Fibroblast of upper back skin (primary cell): ENCODE measurements at regions not wholly inside any gene's neighbourhood (a gene's known extent, or its start where the extent isn't known, plus 50 kb on each side); places are given as distances from the start of the nearest gene placed in this dataset.
"Not testable (repeated sequence)": the region's sequence is repeated elsewhere in the genome, so short reads cannot be mapped to it uniquely, and the experiment has no call there.

Experiments
- DNase-seq: peaks from one replicate; pipeline ENCODE4 v3.0.0-alpha.2; 2013

DNA sequence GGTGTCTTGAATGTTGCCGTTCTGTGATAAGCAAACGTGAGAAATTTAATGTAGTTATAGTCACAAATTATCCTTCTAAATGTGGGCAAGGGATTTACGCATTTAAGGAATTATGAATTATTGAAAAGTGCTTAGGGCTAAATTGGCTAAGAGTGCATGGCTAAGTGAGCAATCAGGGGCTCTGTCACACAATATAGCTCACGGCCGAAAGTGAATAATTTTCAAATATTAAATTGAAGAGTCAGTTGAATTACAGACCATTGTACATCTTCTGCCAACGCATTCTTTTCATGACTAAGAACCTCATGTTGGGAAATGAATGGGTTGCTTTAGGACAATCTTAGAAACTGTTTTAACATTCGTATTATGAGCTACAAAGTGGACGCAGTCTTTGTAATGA lies 1832.9 kb upstream of the LRRTM1 start:
- no peak for DNase-seq

DNA sequence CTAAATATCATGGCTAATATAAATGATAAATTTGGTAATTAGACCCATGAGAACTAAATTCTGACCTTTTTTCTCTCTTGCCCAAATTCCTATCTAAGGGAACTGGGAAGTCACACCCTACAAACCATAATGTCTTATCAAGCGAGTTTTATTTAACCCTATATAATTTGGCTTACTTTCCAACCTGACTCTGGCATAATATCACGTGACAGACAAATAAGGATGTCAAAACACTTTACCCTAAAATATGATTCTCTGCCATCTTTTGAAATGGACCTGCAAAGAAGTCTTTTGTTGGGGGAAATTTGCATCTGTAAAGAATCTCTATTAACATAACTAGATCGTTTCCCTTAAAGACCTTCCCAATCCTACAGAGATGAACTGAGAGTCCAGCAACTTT lies 1823.5 kb upstream of the LRRTM1 start:
- no peak for DNase-seq

DNA sequence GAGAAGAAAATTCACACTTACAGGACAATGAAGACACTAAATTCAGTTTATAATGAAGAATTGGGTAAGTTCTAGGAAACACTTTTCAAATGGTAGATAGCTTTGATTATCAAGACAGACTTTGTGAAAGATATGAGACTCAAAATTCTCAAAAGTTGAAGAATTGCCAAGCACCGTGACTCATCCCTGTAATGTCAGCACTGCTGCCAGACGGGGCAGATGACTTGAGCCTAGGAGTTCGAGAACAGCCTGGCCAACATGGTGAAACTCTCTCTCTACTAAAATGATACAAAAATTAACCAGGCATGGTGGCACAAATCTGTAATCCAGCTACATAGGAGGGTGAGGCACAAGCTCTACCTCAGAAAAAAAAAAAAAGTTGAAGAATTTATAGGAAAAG lies 1820.1 kb upstream of the LRRTM1 start:
- DNase-seq = peak; percentile 1

DNA sequence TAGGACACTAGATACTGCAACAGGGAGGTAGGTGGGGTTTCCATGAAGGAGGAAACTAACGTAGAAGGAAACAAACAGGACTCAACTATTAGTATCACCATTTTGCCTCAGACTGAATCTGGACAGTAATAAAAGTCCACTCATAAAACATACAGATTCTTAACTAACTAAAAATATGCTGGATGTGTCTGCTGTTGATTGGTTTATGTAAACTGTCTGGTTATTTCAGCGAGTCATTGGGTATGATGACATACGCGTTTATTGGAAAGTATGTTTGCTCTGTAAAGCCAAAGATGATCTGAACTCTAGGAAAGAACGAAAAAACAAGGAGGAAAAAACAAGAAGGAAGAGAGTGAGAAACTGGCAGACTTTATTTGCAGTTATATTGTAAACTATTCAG lies 1816.1 kb upstream of the LRRTM1 start:
- DNase-seq = no peak

DNA sequence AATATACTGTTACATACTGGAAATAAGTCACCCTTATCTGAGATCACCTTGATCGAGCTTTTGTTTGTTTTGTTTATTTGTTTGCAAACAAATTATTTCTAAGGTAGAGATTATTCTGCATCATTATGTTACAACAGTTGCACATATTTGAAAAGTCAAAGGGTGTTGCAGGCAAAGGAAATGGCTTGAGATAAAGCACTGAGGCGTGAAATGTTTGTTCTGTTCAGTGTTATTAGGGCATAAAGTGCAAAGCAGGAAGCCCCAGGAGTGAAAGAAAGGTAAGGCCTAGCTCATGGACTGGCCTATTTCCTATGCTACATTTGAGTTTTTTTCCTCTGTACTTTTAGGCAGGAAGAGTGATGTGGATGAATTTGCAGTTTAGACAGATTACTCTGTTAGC lies 1815.6 kb upstream of the LRRTM1 start:
- DNase-seq = no peak

DNA sequence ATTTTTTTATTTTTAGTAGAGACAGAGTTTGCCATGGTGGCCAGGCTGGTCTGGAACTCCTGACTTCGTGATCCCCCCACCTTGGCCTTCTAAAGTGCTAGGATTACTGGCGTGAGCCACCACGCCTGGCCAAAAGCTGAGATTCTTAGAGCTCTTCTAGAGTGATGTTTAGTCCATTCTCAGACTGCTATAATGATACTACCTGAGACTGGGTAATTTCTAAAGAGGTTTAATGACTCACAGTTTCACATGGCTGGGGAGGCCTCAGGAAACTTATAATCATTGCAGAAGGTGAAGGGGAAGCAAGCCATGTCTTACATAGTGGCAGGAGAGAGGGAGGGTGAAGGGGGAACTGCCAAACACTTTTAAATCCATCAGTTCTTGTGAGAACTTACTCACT lies 1804.9 kb upstream of the LRRTM1 start:
- no peak for DNase-seq

DNA sequence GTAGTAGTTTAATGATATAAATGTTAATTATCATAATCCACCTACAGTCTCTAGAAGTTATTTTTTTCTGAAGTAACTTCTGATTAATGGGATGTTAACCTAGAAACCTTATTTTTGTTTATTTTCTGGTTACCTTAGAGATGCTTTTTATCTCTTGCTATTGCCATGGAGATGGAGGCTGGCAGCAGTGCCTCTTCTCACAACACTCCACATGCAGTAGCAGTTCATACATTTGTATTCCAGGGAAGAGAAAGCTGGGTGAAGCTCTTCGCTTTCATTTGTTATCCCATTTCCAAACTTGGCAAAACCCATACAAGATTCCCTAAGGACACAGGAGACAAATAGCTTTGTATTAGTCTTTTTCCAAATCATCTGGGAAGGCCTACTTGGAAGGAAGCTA lies 1794.1 kb upstream of the LRRTM1 start:
- DNase-seq = no peak

DNA sequence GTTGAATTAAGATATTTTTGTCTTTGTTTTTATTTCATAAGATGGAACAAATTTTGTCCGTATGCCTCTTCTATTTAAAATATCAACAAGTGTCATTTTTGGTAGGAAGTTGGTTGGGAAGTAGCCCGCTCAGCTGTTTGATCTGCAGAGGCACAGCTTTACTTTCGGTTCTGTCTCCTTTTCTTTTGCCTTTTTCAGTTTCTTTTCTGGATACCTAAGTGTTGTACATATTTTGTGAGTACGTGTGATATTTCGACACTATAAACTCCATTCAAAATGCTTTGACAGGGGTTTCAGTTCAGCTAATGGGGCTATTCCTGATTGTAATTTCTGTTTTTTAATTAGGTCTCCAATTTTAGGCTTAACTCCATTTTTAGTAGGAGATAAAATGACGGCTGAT lies 1785.0 kb upstream of the LRRTM1 start:
- no peak for DNase-seq

DNA sequence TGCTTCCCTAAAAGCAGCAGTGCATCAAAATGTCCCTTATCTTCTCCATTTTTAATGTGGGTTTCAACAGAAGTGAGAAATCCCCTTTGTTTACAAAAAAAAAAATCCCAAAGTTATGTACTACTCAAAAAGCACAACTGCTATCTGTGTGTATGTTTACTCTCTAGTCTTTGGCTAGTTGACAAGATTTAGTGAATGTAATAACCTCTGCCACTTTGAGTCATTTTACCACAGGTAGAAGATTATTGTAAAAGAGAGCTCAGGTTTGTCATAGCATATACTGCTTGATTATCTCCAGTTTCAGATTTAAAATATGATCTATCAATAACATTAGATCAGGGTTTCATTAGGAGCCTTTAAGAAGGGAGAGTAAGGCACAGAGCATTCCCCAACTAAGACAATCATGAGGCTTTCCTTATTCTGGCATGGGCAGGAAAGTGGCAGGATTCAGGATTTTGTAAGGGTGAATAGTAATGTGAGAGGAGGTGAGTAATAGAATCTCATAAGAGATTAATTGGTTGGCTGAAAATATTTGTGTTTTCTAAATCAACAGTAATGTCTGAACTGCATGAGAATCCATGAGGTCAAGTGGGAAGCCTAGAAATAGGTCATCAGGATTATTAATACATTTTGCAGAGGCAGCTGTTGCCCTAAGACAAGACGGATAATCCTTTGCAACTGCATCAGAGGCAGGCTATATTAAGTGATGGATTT lies 1780.3 kb upstream of the LRRTM1 start:
- DNase-seq = no peak

DNA sequence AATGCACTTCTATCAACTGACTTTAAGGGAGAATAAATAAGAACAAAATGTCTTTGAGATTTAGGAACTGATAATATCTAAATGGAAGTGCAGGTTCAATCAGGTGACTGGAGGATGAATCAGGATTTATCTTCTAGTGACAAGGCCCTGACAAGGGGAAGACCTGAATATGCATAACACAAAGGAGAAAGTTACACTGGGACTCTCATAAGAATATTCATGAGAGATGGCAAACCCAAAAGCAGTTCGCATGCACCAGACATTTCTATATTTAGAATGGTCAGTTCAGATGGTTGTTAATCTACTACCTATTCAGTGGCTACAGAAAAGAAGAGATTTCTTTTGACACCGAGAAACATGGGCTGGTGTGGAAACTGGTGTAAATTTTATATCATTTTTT lies 1771.3 kb upstream of the LRRTM1 start:
- DNase-seq = no peak

DNA sequence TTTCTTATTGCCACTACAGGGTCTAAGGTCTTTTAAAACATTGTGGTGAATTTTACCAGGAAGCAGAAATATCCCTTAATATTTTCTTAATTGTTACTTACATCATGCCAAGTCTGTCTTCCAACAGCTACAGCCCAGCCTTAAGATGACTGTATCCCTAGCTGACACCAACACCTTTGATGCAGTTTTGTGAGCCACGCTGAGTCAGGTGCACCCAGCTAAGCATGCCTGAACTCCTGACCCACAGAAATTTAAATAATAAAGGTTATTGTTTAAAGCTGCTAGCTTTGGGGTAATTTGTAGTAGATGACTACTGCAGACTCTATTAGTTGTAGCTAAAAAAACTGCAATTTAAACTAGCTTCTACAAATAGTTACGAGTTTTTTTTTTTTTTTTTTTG lies 1757.9 kb upstream of the LRRTM1 start:
- no peak for DNase-seq

DNA sequence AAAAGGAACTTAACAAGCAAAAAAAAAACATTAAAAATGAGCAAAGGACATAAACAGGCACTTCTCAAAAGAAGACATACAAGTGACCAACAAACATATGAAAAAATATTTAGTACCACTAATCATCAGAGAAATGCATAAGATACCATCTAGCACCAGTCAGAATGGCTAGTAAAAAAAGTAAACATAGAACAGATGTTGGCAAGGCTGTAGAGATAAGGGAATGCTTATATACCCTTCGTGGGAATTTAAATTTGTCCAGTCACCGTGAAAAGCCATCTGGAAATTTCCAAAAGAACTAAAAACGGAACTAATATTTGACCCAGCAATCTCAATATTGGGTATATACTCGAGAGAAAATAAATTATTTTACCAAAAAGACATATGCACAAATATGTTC lies 1751.3 kb upstream of the LRRTM1 start:
- no peak for DNase-seq

DNA sequence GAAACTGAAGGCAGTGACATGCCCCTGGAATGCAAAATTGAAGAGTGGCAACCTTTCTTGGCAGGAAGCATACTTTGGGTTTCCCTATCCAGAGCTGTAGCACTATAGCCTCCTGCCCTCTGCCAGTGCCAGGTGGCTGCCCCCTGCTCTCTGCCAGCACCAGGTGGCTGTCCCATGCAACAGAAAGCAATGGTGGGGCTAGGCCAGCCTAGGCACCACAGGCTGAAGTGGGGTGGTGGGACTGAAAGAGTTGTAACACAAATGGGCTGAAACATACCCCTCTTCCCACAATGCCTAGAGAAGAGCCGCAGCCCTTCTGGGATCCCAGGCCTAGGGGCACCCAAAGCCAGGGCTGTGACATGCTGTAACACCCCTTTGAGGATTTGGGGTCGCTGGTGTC lies 1739.3 kb upstream of the LRRTM1 start:
- DNase-seq = no peak

DNA sequence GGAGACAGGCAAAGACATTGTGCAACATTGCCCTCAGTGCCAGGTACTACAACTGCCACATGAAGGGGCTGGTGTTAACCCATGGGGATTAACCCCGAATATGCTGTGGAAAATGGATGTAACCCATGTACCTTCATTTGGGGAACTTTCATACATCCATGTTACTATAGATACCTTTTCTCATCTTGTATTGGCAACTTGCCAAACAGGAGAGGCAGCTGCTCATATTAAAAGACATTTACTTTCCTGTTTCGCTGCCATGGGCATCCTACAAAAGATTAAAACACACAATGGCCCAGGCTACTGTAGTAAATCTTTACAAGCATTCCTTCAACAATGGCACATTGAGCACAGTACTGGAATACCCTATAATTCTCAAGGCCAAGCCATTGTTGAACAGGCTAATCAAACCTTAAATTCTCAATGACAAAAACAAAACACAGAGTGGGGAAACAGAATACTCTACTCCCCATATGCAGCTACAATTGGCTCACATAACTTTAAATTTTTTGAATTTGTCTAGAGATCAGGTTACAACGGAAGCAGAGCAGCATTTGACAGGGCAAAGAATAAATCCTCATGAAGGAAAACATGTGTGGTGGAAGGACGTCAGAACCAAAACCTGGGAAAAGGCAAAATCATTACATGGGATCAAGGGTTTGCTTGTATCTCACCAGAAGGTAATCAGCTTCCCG lies 1723.5 kb upstream of the LRRTM1 start:
- DNase-seq = no peak

DNA sequence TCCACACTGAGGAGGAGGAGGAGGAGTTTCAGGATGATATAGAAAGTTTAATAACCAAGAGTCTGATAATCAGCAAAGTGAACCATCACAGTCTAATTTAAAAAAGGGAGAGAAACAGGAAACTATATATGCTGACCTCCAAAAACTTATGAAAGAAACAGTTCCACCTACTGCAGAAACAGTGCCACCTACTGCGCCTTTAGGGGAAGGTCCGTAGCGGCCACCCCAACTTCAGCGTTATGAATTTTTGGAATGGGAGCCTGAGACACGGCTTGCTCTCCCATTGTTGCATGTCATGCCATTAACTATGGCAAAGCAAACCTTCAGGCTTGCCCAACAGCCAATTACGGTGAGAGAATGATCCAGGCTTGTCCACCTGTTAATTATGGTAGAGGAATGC lies 1719.2 kb upstream of the LRRTM1 start:
- DNase-seq = no peak

DNA sequence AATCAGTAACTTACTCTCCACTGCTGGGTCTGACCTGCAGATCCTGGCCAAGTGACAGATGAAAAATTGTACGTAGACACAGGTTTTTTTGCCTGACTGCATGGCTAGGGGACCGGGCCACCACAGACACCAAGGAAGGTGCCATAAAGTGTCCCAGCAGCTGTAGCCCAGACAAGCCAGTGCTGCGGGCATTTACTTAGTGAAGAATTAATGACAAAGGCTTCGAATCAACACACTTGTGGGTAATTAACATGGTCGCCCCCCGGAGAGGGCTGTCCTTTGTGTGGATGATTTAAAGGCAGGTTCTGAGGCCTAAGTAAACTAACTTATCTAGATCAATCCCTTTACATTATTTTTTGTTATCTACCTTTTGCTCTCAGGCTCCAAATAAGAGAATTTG lies 1709.1 kb upstream of the LRRTM1 start:
- DNase-seq = no peak

DNA sequence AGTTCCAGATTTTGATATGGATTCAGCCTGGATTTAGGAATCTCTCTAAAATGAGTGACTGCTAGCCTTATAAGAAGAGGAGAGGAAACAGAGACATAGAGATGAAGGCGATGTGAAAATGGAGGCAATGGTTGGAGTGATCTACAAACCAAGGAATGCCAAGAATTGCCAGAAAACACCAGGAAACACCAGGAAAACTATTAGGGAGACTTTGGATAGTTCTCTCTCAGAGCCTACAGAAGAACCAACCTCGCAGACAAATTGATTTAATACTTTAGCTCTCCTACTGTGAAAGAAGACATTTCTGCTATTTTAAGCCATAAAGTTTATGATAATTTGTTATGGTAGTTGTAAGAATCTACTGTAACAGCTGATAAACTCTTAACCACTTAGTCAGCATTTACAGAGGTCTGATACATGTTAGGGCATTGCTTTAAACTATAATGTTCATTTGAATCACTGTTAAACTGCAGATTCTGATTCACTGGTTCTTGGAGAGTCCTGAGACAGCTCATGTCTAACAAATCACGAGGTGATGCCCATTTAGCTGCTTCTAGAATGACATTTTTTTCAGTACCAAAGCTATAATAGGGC lies 1702.6 kb upstream of the LRRTM1 start:
- DNase-seq = peak; percentile 57

DNA sequence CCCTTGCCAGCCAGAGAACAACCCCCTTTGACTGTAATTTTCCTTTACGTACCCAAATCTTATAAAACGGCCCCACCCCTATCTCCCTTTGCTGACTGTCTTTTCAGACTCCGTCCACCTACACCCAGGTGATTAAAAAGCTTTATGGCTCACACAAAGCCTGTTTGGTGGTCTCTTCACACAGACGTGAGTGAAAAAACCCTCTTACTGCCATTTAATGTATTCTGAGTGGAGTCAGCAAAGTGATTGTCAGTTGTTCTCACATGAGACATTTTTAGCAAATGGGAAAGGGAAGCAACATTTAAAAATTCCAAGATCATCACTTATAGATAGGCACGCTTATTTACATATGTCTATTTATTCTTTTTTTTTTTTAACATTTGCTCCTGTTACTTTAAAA lies 1701.3 kb upstream of the LRRTM1 start:
- DNase-seq = not testable (repeated sequence)

DNA sequence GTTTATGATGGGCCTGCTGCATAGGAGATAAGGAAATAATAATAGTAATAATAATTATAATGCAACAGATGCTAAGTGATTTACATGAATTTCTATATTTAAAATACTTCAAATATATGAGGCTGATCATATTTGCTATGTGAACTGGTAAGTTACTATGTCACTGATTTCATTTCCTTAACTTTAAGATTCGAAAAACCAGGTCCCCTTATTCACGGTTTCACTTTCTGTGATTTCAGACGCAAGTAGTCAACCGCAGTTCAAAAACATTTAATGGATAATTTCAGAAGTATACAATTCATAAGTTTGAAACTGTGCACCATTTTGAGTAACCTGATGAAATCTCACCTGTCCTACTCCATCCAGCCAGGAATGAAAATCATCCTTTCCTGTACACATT lies 1697.1 kb upstream of the LRRTM1 start:
- DNase-seq = no peak

DNA sequence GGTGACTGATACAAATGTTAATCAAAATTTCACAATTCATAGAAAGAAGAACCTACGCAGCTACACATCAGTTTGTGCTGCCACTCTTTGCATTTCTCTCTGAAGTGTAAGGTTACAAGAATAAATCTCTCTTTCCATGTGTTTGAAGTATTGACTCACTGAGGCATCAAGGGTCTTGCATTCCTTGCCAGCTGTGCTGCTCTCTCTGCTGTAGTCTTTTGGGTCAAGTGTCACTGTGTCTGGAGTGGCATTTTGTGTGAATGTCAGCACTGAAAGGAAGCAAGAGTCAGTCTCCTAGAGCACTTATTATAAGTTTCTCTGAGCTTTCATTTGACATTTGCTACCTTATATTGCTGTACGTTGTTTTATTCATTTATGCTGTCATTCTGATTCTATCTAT lies 1696.1 kb upstream of the LRRTM1 start:
- no peak for DNase-seq

DNA sequence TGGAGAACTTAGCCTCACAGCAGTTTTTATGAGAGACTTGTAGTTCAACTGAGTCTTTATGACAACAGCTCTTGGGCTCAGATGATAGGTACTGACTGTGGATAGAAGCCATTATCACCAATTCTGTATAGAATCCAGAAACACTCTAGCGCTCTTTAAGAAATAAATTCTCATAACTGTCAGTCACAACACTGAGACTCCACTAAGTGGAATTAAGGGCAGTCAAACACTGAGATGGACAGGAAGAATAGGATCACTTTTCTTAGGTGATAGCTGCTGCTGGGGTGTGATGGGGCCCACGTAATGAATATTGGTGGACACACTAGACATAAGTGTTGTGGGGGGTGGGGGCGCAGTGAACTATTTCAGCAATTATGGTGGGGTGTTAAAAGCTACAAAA lies 1691.8 kb upstream of the LRRTM1 start:
- no peak for DNase-seq

DNA sequence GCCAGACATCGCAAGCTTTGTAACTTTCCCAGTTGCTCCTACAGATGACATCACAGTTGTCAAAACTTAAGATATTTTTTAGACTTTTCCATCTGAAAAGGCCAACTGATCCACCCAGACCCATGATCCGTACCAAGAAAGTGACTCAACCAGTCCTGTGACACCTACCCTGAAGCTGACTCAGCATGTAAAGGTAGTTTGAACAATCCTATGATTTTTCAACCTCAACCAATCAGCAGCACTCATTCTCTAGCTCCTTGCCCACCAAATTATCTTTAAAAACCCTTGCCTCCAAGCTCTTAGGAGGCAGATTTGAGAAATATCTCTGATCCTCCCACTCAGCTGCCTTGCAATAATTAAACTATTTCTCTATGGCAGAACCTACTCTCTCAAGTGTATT lies 1686.7 kb upstream of the LRRTM1 start:
- DNase-seq = no peak

DNA sequence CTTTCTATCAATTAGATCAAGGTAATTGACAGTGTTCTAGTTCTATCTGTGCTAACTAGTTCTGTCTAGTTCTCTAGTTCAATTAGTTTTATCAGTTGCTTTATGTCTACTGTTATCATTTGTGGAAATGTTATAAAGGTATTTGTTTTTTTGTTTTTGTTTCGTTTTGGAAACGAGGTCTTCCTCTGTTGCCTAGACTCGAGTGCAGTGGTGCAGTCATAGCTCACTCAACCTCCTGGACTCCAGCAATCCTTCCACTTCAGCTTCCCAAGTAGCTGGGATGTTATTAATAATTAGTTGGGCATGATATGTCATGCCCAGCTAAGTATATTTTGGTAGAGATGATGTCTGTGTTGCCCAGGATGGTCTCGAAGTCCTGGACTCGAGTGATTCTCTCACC lies 1682.8 kb upstream of the LRRTM1 start:
- DNase-seq = no peak

DNA sequence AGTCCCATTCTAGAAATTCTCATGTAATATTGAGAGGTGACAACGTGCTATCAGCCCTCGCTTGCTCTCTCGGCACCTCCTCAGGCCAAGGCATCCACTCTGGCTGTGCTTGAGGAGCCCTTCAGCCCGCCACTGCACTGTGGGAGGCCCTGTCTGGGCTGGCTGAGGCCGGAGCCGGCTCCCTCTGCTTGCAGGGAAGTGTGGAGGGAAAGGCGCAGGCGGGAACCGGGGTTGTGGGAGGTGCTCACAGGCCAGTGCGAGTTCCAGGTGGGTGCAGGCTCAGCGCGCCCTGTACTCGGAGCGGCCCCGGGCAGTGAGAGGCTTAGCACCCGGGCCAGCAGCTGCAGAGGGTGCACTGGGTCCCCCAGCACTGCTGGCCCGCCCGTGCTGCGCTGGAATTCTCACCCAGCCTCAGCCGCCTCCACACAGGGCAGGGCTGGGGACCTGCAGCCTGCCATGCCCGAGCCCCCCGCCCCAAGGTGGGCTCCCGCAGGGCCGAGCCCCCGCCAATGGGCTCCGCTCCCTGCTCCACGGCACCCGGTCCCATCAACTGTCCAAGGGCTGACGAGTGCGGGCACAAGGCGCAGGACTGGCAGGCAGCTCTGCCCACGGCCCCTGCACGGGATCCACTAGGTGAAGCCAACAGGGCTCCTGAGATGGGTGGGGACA lies 1680.6 kb upstream of the LRRTM1 start:
- no peak for DNase-seq
